HEK293 (cell line): ENCODE measurements at regions not wholly inside any gene's neighbourhood (a gene's known extent, or its start where the extent isn't known, plus 50 kb on each side); places are given as distances from the start of the nearest gene placed in this dataset.

Experiments
- CTCF ChIP-seq: fragments of 450-650 bp; formaldehyde crosslinking; IDR thresholded peaks from 2 replicates; pipeline ENCODE4 v1.5.1; 2016; ENCODE audit warnings: missing biosample characterization, missing genetic modification characterization
- HOXC10 ChIP-seq: sonication (generic); formaldehyde crosslinking; IDR thresholded peaks from 2 replicates; pipeline ENCODE4 v1.8.1; 2023; ENCODE audit warnings: mild to moderate bottlenecking, missing genetic modification reagents
- ZNF10 ChIP-seq: fragments of 450-650 bp; formaldehyde crosslinking; IDR thresholded peaks from 2 replicates; pipeline ENCODE4 v1.5.1; 2017; ENCODE audit warnings: missing biosample characterization, missing genetic modification characterization
- ZNF174 ChIP-seq: fragments of 450-650 bp; formaldehyde crosslinking; IDR thresholded peaks from 2 replicates; pipeline ENCODE4 v1.5.0; 2017; ENCODE audit warnings: missing biosample characterization, mild to moderate bottlenecking, missing genetic modification characterization

- TF ChIP-seq ZNF174 (tag by site-specific recombination): no peak
- TF ChIP-seq CTCF (tag by site-specific recombination): no peak
- TF ChIP-seq ZNF10 (tag by site-specific recombination): no peak
- no peak for TF ChIP-seq HOXC10
These were observed 450.6 kb upstream of the DAB1 start for GRCh38 chr1:57874418-57874877.
